ENCODE measurements at regions not wholly inside any gene's neighbourhood (a gene's known extent, or its start where the extent isn't known, plus 50 kb on each side); places are given as distances from the start of the nearest gene placed in this dataset.

DNA sequence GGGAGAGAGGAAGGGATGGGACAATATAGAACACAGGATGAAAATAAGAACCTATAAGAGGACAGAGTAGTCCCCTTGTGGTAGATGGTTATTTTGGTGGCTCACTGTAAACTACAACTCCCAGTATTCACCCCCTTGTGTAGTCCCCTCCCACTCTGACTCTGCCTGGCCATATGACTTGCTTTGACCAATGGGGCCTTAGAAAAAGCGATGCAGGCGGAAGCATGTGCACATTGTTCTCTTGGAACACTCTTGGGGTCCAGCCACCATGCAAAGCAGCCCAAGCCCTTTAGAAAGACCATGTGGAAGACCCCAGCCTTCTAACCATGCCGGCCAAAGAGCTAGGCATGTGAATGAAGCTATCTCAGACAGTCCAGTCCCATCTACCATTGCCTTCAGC is 415.0 kb downstream of the BCOR start:
- TF ChIP-seq, protein P1, sequence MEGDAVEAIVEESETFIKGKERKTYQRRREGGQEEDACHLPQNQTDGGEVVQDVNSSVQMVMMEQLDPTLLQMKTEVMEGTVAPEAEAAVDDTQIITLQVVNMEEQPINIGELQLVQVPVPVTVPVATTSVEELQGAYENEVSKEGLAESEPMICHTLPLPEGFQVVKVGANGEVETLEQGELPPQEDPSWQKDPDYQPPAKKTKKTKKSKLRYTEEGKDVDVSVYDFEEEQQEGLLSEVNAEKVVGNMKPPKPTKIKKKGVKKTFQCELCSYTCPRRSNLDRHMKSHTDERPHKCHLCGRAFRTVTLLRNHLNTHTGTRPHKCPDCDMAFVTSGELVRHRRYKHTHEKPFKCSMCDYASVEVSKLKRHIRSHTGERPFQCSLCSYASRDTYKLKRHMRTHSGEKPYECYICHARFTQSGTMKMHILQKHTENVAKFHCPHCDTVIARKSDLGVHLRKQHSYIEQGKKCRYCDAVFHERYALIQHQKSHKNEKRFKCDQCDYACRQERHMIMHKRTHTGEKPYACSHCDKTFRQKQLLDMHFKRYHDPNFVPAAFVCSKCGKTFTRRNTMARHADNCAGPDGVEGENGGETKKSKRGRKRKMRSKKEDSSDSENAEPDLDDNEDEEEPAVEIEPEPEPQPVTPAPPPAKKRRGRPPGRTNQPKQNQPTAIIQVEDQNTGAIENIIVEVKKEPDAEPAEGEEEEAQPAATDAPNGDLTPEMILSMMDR (IDR thresholded peaks at IDR 0.05), result no peak
- no peak for TF ChIP-seq POLR2A (IDR thresholded peaks at IDR 0.05)
